GM20000 (cell line): ENCODE measurements at regions not wholly inside any gene's neighbourhood (a gene's known extent, or its start where the extent isn't known, plus 50 kb on each side); places are given as distances from the start of the nearest gene placed in this dataset.

Experiments used
- DNase-seq: peaks from one replicate; pipeline ENCODE4 v3.0.0; 2012; ENCODE audit warnings: low spot score
- TF ChIP-seq, protein P1 (sequence below): IDR thresholded peaks from 2 replicates; pipeline ENCODE4 v1.5.1; 2012; ENCODE audit warnings: mild to moderate bottlenecking, control low read depth; ENCODE audit errors: extremely low read depth, missing control alignments

DNA sequence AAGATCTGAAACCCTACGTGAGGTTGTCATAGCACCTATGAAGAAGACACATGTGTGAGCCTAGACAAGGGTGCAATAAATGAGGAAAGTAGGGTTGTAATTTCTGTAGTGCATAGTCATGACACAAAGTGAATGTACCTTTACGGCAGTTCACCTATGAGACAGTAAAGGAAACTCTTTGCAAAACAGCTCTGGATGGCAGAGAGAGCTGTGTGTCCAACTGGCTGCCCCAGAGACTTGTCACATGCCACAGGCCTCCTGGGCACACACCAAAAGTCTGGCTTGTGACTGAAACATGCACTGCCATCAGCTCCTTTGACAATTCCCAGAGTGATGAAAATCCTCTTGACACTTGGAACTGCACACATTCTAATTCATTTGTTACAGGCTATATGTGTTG is 90.7 kb upstream of the NAMPT start:
- no peak for DNase-seq
- TF ChIP-seq, protein P1, sequence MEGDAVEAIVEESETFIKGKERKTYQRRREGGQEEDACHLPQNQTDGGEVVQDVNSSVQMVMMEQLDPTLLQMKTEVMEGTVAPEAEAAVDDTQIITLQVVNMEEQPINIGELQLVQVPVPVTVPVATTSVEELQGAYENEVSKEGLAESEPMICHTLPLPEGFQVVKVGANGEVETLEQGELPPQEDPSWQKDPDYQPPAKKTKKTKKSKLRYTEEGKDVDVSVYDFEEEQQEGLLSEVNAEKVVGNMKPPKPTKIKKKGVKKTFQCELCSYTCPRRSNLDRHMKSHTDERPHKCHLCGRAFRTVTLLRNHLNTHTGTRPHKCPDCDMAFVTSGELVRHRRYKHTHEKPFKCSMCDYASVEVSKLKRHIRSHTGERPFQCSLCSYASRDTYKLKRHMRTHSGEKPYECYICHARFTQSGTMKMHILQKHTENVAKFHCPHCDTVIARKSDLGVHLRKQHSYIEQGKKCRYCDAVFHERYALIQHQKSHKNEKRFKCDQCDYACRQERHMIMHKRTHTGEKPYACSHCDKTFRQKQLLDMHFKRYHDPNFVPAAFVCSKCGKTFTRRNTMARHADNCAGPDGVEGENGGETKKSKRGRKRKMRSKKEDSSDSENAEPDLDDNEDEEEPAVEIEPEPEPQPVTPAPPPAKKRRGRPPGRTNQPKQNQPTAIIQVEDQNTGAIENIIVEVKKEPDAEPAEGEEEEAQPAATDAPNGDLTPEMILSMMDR = no peak

DNA sequence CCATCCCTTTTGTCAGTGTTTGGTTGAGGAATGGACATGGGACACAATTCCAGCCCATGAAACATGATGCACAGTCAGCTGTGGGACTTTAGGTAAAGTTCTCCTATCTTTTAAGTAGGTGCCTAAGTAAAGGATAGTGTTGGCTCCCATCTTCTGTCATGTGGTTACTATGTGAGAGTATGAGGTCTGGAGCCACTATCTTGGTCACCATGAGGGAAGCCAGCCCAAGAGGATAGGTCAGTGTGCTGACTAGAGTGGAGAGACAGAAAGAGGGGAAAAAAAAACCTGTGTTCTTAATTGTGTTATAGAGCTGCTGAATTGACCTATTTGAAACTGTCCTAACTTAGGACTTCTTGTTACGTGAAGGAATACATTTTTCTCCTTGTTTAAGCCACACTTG is 89.7 kb upstream of the NAMPT start:
- no peak for DNase-seq
- TF ChIP-seq, protein P1 = no peak

DNA sequence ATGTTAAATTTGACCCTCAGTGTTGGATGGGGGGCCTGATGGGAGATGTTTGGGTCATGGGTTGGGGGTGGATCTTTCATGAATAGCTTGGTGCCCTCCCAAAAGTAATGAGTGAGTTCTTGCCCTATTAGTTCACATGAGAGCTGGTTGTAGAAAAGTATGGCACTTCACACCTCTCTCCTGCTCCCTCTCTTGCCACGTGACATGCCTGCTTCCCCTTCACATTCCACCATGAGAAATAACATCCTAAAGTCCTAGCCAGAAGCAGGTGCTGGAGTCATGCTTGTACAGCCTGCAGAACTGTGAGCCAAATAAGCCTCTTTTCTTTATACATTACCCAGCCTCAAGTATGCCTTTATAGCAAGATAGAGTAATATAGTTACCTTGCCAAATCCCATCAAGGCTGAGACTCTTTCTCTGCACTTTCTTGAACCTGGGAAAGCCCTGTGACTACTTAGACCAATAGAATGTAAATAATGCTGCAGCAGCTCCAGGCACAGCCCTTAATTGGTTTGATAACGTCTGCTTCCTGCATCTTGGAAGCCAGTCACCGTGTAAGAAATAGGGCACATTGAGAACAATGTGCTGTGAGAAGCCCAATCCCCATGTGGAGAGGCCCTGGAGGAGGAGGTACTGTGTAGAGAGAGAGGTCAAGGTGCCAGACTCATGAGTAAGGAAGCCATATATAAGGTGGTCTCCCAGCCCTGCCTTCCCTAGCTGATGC is 88.0 kb upstream of the NAMPT start:
- TF ChIP-seq, protein P1 = no peak
- no peak for DNase-seq

DNA sequence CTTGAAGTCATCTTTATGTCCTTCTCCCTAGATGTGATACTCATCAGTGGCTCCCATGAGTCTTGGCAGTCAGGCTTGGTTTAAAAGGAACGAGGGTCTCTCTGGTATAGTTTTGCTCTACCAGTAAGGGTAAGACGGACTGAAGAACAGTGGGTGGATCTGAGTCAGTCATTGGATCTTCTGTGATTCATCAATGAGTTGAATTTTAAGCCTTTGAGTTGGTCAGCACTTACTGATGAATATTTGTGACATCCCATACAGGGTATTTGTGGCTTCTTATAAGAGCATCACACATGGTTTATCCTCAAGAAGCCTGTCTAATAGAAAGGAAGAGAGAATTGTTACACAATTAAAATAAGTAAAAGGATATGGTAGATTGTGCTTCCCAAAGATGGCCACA is 87.3 kb upstream of the NAMPT start:
- DNase-seq = no peak
- TF ChIP-seq, protein P1 = no peak

DNA sequence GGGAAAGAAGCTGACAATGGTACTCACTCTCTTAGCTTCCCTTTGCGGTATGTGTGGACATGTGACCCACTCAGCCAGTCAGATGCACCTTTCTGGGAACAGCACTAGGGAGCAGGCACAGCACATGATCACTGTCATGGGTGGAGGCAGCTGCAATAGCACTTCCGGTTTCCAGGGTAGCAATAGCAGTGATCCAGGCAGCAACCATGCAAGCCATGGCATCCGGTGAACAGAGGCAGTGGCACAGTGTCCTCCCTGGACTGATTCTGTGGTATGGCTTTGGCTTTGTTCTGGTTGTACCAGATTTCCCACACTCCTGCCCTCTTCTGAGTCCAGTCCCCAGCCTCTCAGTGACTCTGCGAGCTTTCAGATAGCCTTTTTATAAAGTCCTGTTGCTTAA is 86.8 kb upstream of the NAMPT start:
- DNase-seq = no peak
- TF ChIP-seq, protein P1 = no peak

DNA sequence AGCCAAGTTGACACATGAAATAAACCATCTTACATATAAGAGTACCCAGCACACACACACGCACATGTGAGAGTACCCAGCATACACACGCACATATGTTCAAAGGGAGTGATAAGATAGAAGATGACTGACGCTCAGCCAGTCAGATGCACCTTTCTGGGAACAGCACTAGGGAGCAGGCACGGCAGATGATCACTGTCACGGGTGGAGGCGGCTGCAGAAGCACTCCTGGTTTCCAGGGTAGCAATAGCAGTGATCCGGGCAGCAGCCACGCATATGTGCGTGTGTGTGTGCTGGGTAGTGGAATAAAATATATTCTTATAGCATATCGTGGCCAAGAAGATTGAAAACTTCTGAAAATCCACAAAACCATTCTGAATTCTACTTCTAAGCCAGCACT is 85.8 kb upstream of the NAMPT start:
- TF ChIP-seq, protein P1 = no peak
- DNase-seq = no peak

DNA sequence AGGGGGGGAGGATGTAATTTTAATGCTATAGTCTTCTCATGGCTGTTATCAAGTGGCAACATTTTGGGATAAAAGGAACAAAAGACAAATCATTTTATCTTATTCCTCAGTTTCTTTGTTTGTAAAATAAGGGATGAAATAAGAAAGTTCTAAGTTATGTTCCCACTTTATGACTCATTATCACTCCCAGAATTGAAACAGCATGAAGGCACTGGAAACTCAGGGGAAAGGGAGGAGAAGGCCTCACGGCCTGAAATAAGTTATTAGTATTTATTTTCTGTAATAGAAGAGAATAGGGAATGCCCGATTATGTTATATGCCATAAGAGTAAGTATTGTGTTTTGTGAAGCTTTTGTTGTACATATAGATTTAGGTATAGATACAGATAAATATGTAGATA is 85.0 kb upstream of the NAMPT start:
- DNase-seq = no peak
- TF ChIP-seq, protein P1 = no peak
